ENCODE measurements at regions not wholly inside any gene's neighbourhood (a gene's known extent, or its start where the extent isn't known, plus 50 kb on each side); places are given as distances from the start of the nearest gene placed in this dataset.

DNA sequence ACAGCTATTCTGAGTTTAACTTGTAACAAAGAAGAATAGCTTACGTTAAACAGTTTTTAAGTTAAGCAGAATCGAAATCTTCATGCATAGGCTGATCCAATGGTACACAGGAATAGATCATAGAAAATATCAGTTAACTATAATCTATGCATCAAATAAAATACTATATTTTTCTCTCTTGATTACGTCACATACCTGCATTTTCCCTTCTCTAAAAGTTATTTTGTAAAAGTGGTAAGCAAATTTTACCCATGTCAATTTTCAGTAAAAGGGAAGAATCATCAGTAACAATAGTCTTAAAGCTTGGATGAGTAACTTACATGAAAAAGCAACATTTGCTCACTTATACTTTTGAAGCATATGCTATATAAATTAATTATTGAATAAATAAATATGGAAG lies 692.4 kb downstream of the FAT4 start:
- TF ChIP-seq, protein P1, sequence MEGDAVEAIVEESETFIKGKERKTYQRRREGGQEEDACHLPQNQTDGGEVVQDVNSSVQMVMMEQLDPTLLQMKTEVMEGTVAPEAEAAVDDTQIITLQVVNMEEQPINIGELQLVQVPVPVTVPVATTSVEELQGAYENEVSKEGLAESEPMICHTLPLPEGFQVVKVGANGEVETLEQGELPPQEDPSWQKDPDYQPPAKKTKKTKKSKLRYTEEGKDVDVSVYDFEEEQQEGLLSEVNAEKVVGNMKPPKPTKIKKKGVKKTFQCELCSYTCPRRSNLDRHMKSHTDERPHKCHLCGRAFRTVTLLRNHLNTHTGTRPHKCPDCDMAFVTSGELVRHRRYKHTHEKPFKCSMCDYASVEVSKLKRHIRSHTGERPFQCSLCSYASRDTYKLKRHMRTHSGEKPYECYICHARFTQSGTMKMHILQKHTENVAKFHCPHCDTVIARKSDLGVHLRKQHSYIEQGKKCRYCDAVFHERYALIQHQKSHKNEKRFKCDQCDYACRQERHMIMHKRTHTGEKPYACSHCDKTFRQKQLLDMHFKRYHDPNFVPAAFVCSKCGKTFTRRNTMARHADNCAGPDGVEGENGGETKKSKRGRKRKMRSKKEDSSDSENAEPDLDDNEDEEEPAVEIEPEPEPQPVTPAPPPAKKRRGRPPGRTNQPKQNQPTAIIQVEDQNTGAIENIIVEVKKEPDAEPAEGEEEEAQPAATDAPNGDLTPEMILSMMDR (IDR thresholded peaks at IDR 0.05): no peak
- no peak for TF ChIP-seq POLR2A (IDR thresholded peaks at IDR 0.05)
